Inflammatory macrophage treated with lipopolysaccharide for 4 hours (primary cell): ENCODE measurements at regions not wholly inside any gene's neighbourhood (a gene's known extent, or its start where the extent isn't known, plus 50 kb on each side); places are given as distances from the start of the nearest gene placed in this dataset.

Experiments used
- DNase-seq: peaks from one replicate; pipeline ENCODE4 v3.0.0-alpha.2; 2020

DNA sequence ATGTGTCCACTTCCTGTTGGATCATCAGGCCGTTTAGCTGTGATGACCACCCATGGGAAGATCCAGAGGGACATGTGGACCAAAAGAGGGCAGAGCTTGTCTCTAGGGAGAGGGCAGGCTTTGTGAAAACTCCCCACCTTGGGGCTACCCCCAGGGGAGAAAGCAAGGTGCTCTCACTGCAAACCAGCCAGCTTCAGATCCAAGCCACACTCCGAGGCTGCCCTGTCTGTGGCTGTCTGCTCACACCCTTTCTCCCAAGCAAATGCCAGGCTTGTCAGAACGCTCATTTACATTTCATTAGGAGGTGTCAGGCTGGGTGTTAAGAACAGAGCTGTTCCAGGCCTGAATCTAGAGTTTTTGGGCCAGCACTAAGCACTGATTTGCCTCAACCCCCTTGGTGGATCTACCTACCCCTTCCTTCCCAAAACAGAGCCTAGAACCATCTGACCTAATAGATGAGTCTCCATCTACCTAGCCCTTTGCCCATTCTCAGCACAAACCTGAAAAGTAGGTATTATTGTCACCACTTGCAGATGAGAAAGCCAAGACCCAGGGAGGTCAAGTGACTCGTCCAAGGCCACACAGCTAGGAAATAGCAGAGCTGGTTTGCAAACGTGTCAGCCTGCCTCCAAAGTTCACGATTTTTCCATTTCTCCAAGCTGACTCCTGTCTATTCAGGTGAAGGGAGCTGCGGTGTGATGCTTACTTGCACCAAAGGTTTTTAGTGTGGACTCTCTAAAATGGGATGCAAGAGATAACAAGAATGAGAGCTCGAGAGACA is 130.9 kb downstream of the EMX2 start:
- no peak for DNase-seq

DNA sequence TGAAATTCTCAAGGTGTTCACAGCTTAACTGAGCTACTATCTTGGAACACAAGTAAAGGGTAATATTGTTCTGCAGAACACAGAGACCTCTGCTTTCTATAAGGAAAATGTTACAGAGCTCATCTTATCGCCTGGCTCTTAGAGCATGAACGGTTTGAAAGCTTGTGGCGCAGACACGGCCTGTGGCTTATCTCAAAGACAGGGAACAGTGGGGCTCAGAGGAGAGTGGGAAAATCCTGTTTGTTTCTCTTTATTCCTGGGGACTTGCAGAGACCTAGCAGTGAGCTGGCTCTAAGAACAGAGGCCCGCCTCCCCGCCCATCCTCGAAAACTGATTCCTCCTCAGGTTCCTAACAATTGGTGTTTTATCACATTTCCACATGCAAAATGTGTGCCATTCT is 131.7 kb downstream of the EMX2 start:
- DNase-seq = no peak

DNA sequence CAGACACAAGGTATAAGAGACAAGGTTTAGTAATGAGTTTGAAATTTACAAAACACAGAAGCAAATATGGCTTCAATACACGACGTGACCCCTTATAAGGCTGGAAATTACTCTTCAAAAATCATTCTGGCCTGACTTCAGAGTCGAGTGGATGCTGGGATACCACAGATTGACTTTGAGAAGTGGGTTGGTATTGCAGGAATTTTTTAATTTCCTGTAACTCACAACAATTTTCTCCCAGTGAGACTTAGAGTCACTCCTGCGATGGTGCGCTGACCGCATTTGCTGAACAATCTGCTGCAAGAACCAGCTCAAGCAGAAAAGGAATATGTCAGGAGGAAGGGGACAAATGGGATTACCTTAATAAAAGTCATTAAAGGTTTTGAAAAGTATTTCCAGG is 132.1 kb downstream of the EMX2 start:
- no peak for DNase-seq

DNA sequence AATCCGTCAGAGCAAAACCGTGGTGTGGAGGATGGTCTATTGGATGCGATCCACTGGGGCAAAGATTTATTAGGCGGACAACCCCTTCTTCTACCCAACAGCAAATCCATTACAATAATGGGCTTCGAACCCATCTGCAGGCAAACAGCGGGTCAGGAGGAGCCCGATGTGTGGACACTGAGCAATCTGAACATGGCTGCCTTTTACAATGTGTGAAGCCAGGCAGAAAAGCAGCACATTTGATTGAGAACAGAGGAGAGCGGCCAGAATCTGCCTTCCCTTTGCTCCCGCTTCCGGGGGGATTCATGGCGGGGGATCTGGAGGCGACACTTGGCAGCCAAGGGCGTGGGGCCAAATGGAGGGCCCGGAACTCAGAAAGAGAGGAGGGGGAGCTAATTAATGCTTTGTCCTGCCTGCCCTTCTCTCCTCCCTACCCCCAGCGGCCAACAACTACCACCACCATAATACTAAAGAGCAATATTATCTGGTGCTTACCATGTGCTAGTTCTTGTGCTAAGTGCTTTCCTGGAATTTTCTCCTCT is 133.0 kb downstream of the EMX2 start:
- no peak for DNase-seq

DNA sequence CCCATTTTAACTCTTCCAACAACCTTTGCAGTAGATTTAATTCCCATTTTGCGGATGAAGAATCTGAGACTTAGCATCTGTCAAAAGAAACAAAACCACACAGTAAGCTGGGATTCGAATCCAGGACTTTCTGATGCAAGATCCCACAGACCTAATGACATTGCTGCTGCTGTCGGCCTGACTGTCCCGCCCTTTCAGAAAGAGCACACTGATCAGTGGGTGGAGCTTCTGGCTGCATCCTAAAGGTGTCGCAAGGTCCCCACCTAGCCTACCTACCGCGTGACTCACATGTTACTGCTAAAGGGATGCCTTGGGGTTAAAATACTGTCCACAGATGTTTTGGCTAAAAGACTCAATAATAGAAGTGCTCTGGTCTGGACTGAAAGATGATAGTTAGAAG is 134.7 kb downstream of the EMX2 start:
- no peak for DNase-seq

DNA sequence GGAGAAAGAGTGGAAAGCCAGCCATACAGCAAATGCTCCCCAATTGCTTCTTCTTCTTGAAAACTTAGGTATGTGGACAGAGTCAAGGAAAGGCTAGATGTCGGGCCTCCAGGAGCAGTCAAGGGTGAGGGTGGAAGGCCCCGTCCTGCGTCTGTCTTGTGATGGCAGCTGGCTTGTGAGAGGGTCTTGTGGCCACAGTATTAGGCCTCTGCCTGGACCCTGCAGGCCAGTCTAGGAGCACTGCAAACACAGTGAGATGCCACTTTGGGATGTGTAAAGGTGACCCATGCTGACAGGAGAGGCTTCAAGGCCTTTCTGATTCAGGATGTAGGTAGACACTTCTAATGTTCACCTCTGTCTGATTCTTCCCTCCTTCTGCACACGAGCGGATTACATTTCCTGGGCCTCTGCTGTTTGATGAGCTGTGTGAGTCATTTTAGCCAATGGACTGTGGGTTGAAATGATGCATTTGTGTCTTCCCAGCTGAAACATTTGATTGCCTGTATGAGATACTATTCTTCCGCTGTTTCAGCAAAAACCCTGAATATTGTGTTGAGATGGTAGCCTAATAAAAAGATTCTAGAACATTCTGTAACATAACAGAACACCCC is 135.4 kb downstream of the EMX2 start:
- no peak for DNase-seq

DNA sequence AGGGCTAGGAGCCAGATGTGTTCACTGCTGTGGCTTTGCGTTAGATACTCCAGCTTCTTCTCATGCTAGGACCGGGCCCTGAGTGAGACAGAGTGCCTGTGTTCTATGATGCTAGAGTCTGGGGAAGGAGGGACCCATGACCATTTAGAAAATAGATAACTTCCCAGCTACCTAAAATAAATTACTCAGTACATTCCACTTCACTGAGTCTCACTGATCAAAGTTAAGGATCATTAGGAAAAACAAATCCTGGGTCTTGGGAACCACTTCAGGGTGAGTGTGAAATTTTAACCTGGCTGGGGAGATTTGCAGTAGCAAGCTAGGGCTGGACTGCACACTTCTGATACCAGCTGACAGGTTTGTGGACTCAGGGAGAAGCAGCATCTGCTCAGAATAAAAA is 138.1 kb downstream of the EMX2 start:
- no peak for DNase-seq

DNA sequence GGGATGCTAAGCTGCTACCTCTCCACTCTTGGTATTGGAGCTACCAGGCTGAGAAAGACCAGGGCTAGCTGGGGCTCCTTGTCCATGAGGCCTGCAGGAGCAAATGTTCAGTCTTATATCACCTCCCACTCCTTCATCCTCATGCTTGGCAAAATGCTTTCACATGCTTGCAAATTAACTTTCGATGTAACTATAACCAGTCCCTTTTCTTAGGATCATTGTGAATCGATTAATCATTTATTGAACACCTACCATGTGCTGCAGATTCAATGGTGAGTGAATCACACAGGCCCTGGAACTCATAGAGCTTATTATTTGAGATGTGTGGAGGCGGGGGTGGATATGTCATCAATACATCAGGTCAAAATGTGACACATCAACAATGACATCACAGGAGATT is 138.6 kb downstream of the EMX2 start:
- DNase-seq = no peak

DNA sequence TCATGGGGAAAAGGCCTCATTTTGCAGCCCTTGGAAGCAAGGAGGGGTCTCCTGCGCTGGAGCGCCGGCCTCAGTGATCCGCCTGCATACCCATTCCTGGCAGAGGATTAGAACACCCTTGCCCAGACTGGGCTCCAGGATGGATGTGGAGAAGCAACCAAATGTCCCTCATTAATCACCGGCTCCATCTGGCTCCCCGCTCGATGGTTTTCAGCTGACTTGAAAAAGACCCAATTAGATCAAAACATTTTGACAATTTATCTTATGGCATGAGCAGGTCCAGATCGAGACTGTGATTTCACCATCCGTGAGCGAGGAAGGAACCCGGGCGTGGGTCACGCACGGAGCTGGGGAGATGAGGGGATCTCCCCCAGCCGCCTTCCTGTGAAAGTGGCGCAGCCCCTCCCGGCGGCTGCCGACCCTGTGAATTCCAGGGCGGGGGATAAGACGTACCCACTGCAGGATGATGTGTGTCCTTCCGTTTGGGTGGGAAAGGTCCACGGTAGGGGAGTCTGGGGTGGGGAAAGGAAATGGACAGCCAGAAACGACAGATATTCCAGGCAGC is 141.6 kb downstream of the EMX2 start:
- DNase-seq = no peak

DNA sequence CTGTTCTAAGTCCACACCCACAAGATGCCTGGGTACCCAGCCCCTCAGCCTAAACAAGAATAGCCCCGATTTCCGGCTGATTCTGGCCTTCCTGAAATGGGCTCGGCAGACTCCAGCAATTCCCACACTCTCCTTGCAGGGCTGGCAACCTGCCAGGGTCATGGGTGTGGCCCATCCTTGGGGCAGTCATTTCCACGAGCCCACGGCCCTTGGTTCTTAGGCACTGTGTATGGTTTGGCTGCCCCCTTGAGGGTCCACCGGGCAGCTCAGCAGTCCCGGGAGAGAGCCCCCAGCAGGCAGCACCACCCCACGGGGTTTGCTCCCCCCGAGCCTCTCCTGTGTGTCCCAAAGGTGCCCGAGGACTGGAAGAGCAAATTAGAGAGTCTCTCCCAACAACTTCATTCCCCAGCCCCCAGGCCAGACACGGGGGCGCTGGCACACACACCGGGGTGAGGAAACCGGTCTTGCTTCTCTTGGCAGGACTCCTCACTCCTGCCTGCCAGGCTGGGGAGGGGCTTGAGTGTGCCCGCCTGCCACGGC is 142.2 kb downstream of the EMX2 start:
- DNase-seq = no peak

DNA sequence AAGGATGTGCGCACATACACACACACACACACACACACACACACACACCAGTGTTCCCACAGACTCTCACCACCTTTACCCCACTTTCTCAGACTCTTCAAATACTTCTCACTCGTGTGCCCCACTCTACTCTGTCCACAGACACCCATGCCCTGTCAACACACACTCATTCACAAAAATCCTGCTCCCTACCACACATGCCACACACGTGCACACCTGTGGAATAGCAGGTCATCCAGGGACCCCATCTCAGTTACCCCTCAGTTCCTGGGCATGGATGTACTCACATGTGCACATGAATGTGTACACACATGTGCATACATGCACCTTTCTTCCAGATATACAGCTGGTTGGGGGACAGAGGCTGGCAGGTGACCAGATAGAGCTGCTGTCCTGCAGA is 142.9 kb downstream of the EMX2 start:
- no peak for DNase-seq

DNA sequence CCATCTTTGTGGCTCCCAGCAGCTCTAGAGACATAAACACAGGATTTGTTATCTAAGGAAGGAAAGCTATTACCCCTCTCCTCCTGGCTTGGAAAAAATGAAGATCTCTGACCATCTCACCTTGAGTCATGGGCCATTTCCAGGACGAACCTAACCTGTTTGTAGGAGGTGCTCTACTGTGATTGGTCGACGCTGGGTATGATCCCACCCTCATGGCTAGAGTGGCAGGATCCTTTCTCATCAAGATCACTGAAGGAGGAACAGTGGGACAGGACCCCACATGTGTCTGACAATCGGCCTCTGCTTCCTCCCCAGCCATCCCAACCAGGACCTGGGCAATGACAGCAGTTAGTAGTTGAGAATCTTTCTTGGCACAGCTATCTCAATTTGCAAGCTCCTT is 144.1 kb downstream of the EMX2 start:
- no peak for DNase-seq

DNA sequence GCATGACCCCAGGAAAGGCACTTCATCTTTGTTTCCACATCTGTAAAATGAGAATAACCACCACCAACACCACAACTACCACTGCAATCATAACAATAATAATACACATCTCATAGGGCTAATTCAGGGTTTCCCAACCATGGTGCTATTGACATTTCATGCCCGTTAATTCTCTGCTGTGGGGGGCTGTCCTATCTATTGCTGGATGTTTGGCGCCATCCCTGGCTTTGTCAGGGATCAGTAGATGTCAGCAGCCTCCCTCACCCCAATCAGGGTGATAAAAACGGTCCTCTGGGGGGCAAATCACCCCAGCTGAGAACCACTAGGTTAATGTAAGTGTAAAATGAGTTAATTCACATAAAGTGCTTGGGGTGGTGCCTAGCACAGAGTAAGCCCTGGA is 145.8 kb downstream of the EMX2 start:
- DNase-seq = no peak

DNA sequence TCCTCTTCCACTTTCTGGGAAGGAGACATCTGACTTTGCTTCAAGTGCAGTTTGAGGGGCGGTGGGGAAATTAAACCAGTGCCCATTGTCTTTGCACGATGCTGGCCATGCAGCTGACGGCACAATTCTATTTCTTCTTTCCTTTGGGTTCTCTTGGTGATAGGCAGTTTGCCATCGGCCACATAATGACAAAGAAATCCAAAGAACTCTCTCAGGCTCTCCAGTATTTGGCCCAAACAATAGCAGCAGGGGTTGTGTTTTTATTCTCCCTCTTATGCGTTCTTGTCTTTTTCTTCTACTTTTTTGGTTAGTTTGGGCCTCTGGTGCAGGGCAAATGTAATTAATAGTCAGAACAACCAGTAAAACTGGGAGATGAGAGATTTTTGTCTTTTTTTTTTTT is 147.0 kb downstream of the EMX2 start:
- no peak for DNase-seq

DNA sequence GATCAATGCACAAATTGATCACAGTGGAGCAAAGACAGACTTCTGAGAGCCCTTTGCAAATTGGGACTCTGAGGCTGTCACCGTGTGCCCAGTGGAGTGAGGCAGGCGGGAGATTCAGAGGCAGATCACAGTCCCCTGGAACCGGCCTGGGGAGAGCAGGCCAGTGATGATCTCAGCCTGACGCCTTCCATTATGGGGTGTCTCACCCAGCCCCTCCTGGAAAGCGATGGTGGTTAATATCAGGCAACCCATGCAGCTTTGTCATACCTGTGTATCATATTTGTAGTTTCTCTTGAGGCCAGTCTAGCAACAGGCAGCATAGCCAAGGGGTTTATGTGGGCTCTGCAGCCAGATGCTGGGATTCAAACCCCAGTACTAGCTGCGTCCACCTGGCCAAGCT is 147.8 kb downstream of the EMX2 start:
- DNase-seq = no peak

DNA sequence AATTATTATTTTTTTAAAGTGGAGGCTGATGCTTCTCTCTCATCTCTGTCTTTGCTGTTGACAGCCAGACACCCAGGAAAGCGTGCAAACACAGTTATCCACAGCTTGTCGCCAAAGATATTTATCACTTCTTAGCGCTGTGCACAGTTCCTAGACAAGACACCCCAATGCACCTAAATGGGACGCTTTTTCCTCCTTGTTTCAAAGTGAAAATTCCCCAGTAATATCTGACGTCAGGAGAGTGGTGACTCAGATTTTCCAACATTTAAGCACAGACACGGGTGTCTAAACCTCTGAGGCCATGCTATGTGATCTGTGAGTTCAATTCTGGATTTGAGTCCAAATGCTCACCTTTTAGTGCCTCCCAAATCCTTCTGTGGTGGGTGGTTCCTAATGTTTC is 151.6 kb downstream of the EMX2 start:
- DNase-seq = no peak

DNA sequence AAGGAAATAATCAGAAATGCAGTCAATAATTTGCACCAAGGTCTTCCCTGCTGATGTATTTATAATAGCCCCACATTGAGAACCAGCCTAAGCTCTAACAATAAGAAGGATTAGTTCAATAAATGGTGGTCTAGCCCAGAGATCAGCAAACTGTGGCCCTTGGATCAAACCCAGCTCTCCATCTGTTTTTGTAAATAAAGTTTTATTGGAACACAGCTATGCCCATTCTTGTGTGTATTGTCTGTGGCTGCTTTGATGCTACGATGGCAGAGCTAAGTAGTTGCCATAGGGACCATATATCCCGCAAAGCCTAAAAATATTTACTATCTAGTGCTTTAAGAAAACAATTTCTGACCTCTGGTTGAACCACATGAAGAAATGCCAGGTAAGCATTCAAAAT is 154.9 kb downstream of the EMX2 start:
- DNase-seq = no peak

DNA sequence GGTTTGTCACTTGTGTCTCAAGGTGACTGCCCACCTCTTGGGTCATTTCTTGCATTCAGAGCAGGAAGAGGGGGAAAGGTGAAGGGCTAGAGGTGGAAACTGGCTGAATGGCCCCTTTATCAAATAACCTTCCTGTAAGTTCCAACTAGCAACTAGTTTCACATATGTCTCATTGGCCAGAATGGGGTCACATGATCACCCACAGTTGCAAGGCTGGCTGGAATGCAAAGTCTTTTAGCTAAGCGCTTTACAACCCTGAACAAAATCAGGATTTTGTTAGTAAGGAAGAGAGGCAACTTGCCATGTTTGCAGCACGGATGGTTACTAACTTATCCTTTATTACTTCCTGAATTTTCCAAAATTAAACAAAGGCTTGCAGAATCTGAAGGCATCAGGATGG is 156.3 kb downstream of the EMX2 start:
- DNase-seq = no peak

DNA sequence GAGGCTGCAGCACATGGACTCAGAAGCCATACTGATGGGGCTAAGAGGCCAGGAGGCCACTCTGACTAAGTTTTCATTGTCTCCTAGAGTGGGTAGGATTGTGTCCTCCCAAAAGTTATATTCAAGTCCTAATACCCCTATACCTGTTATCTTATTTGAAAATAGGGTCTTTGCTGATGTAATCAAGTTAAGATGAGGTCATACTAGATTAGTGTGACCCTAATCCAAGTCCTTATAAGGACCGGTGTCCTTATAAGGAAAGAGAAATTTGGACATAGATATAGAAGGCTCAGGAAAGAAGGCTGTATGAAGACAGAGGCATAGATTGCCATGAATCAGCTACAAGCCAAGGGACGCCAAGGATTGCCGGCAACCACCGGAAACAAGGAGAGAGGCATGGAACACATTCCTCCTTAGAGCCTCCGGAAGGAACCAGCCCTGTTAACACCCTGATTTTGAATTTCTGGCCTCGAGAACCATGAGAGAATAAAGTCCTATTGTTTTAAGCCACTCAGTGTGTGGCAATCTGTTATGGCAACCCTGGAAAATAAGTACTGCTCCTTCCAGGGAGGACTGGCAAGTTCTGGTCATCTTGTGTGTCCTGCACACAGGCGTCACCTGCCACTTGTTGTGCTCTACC is 157.0 kb downstream of the EMX2 start:
- no peak for DNase-seq

DNA sequence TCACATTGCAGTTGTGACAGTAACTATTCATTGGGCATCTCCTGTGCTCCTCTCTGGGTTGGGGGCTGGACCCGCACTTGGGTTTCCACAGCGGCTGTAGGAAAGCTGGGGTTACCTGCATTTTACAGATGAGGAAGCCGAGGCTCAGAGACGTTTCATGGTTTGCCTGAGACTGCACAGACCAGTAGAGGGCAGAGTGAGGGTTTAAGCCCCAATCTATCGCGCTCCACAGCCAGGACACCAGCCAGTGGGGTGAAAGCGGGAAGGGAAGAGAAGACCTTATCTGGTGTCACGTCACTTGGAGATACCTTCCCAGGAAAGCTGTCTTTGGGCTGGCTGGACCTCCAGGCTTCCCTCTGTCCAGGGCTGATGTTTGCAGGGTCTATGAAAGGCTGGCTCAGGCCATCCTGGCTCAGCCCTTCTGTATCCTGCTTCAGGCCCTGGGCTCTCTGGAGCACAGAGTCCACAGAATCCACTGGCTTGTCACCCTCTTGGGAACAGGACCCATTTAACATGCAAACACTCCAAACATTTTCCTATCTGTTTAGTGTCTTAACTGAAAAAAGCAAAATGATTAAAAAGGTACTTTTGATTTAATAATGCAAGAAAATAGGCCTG is 167.7 kb downstream of the EMX2 start:
- no peak for DNase-seq

DNA sequence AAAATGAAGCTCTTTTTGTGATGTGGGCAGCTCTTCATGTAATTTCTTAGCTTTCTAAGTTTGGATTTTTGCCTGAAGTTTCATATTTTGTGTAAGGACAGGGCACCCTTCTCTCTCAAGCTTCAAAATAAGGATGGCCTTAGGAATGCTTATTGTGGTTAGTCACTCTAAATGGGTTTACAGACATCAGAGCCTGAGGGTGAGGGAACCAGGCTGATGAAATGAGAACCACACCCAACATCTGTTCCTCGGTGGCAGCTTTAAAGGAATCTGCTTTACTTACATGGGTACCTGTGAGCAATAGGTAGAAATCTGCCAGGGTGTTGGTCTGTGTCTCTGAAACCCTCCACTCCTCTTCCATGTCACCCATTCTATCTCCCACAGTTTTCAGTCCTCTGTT is 174.3 kb downstream of the EMX2 start:
- DNase-seq = no peak

DNA sequence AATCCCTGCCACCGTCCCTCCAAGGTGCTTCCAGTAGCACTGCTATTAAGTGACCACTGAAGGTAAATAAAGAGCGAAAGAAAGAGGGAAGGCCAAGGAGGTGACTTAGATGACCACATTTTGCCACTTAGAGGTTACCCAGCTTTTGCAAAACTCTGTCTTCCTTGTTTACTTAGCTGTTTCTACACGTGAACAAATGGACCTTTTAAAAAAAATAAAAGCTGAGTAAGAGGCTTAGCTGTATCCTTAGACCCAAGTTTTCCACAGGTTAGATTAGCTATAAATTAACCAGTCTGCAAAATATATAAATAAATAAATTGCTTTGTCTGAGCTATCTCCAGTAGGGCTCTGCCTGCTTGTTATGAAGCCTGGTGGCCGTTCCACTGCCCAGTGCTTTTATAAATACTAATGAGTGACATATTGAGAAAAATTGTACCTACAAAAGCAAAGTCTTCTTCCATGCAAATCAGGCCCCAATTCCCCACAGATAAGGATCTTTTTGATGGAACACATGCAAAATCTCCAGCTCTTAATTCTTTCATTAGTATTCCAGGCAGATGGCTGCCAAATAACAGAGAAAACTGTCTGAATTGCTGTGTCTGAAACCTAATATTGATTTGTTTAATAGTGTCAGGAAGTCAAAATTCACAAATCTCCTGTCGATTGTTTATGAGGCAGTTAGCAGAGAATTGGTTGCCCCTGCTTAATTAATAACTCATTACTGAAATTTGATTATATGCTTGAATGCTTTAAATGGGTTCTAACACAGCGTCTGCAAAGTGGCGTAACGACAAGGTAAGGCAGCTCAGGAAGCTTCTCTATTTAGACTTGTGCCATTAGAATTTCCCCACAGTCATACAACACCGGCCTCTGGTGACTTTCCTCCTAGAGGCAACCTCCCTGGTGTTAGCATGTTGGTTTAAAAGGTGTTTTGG is 176.7 kb downstream of the EMX2 start:
- no peak for DNase-seq
